Breast epithelium (tissue), 3 donors: ENCODE measurements at regions not wholly inside any gene's neighbourhood (a gene's known extent, or its start where the extent isn't known, plus 50 kb on each side); places are given as distances from the start of the nearest gene placed in this dataset.

ENCODE experiments used
- CTCF ChIP-seq, 3 donors: fragments of 450-650 bp; IDR thresholded peaks; one replicate each; pipeline ENCODE4 v1.5.1; 2016 to 2017; ENCODE audit warnings: antibody characterized with exemption in 3 of 3, mild to moderate bottlenecking in 3 of 3, moderate library complexity in 3 of 3
- POLR2A ChIP-seq: fragments of 450-650 bp; IDR thresholded peaks from one replicate; pipeline ENCODE4 v1.6.1; 2016; ENCODE audit warnings: antibody characterized with exemption, mild to moderate bottlenecking, moderate library complexity
- POLR2AphosphoS5 ChIP-seq, 3 donors: sonication (generic); formaldehyde crosslinking; IDR thresholded peaks; one replicate each; pipeline ENCODE4 v1.6.1; 2017; ENCODE audit warnings: antibody characterized with exemption in 3 of 3

- TF ChIP-seq CTCF (IDR thresholded peaks at IDR 0.05) (no peak), POLR2A (no peak), POLR2AphosphoS5 (IDR thresholded peaks at IDR 0.05) (no peak)
Observed at GRCh38 chr3:59364496-59364895, 314.7 kb upstream of the CFAP20DC start.
